ENCODE measurements at regions not wholly inside any gene's neighbourhood (a gene's known extent, or its start where the extent isn't known, plus 50 kb on each side); places are given as distances from the start of the nearest gene placed in this dataset.
"Not testable (repeated sequence)": the region's sequence is repeated elsewhere in the genome, so short reads cannot be mapped to it uniquely, and the experiment has no call there.

DNA sequence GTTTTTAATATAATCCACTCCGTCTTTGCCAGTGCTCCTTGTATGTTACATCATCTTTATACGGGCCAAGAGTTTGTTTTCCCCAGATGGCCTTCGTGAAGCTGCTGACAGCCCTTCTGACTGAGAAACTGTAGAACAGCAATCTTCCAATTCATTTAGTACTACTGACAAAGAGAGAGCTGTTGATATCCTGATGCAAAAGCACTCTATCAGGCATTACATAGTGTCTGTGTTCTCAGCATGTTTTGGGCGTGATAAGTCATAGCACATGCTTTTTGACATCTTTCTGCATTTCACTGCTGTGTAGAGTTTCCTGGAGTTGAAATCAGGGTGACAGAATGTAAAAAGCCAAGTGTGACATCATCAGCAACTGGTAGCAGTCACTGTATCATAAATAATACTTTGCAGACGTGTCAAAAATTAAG, 746.3 kb upstream of the FAM241A start:
- no peak for DNase-seq (ENCODE audit: low read depth)

- peak; percentile 1 for DNase-seq (ENCODE audit: low read depth)
Measured at GRCh38 chr4:111399623-111400022, 745.6 kb upstream of the FAM241A start.

GRCh38 chr4:111400741-111401140, 744.5 kb upstream of the FAM241A start:
- DNase-seq (ENCODE audit: low read depth) = peak; percentile 50

DNA sequence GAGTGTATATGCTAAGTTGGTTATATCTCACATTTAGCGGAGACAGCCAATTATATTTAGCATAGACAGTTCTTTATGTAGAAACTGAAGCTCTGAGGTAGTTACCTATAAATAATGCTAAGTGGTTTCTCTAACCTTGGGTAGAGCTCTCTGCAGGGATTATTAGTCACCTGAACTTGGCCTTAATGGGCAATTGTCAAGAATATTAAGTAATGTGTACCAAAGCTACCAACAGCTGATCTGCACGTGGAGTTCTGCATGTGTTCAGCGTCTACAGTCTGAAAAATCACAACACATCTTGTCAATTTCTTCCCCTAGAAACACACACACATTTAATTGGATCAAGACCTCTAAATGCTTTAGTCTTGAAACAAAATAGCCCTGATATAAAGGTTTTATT, 740.6 kb upstream of the FAM241A start:
- no peak for DNase-seq (ENCODE audit: low read depth)

DNA sequence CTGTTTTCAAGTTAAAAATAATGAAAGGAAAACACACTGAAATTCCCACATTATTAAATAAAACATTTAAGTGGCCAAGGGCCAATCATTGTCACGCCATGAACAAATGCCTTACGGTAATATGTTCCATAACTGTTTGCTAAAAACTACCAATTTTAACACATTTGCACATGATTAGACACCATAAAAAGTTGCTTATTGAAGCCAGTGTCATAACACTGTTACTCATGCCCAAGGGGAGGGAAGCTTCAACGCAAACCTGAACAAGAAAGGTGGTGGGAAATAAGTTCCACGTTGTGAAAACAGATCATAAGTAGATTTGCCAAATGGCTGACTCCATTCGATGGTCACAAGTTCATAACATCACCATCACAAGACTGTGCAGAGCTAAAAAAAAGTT, 739.3 kb upstream of the FAM241A start:
- DNase-seq (ENCODE audit: low read depth) = no peak

DNA sequence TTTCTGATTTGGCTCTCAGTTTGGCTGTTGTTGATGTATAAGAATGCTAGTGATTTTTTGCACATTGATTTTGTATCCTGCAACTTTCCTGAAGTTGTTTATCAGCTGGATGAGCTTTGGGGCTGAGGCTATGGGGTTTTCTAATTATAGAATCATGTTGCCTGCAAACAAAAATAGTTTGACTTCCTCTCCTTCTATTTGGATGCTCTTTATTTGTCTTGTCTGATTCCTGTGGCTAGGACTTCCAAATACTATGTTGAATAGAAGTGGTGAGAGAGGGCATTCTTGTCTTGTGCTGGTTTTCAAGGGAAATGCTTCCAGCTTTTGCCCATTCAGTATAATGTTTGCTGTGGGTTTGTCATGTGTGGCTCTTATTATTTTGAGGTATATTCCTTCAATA, 734.7 kb upstream of the FAM241A start:
- DNase-seq (ENCODE audit: low read depth) = no peak

DNA sequence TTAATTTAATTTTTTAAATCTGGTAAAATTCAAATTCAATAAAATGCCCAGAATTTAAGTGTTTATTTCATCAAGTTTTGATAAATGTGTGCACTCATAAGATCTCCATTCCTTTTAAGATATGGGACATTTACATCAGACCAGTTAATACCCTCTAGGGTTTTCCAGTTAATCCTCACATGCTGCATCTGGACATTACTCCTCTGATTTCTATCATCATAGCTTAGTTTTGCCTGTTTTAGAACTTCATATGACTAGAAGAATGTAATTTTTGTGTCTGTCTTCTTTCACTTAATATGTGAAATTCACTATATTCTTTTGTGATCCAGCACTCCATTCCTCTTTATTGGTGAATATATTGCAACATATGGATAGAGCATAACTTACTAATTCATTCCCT, 727.7 kb upstream of the FAM241A start:
- DNase-seq (ENCODE audit: low read depth) = no peak

- peak; percentile 5 for DNase-seq (ENCODE audit: low read depth)
Measured at GRCh38 chr4:111433441-111433840, 711.8 kb upstream of the FAM241A start.

DNA sequence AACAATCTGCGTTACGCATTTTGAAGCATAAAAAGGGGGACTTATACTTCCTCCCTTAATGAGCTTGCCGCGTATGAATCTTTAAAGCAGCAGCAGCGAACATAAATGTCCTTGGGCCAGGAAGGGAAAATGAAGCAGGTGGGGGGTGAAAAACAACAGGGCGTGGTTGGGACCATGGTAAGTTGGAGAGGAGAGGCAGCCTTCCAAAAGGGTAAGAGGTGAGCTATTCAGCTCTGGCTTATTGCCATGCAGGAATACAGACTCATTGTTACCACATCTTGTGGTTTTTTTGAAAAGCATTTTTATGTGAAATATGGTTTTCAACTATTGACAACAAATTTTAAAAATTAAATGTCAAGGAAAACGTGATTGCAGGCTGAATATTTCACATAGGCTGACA, 710.7 kb upstream of the FAM241A start:
- peak; percentile 15 for DNase-seq (ENCODE audit: low read depth)

DNA sequence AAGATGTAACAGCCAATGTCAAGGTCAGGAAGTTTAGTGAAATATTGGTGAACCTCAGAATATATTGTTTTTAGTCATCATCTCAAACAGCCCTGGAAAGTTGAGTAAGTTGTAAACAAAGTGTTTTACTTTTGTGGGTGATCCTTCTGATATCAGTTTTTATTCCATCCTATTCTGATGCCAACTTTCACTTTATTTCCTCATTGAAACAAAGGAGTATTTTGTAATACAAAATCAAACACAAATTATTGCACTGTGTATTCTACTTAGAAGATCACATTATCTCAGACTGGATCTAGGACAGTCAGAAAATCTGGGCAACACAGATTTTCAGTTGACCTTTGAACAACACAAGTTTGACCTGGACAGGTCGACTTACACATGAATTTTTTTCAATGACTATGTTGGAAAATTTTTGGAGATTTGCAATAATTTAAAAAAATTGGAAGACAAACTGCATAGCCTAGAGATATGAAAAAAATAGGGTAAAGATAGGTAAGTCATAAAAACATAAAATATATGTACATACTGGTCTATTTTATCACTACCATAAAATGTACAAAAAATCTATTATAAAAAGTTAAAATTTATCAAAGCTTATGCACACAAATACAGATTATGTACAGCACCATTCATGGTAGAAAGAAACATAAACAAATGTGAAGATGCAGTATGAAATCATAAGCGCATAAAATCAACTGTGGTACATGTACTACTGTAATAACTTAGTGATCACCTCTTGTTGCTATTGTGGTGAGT, 709.1 kb upstream of the FAM241A start:
- peak; percentile 15 for DNase-seq (ENCODE audit: low read depth)

DNA sequence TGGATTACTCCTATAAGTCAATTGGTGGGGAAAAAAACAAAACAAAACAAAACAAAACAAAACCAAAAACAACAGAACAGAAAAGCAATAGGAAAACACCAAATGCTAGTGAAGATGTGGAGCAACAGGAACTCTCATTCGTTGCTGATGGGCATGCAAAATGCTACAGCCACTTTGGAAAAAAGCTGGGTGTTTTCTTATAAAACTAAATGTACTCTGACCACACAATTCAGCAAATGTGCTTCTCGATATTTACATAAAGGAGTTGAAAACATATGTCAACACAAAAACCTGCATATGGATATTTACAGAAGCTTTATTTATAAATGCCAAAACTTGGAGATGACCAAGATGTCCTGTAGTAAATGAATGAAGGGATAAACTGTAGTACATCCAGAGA, 703.6 kb upstream of the FAM241A start:
- no peak for DNase-seq (ENCODE audit: low read depth)

DNA sequence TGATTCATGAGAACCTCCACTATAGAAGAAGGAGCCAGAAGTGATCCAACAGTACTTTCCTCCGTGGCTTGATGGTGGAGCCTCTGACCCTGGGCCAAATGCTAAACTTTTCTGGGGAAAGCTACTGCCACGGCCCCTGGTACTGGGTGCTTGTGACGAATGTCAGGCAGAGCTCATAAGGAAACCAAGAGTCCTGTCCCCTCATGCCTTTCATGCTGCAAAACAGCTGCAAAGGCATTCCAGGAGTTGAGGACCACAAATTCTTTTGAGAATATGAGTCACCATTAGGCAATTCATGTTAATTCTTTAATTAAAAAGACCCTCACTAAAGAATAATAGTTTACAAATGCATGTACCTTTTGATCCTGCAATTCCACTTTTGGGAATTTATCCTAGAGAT, 700.4 kb upstream of the FAM241A start:
- not testable (repeated sequence) for DNase-seq (ENCODE audit: low read depth)

GRCh38 chr4:111449657-111450056, 695.6 kb upstream of the FAM241A start:
- DNase-seq (ENCODE audit: low read depth) = no peak

- peak; percentile 32 for DNase-seq (ENCODE audit: low read depth)
Measured at GRCh38 chr4:111450867-111451266, 694.4 kb upstream of the FAM241A start.

DNA sequence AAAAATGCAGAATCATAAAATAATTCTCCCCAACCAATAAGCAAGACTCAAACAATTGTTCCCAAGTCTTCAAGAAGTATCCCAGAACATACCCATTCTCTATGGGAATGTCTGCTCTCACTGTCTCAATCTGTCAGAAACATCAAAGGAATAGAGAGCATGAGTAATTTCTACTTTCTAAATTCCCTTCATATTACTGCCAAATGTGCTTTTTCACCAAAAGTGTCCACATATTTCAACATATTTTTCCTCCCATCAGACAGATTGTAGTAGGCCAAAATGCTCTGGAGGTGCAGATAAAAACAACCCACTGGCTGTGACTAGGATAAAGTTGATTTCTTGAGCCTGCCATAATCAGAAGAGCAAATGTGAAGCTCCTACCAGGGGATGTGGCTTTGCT, 692.0 kb upstream of the FAM241A start:
- DNase-seq (ENCODE audit: low read depth) = no peak

GRCh38 chr4:111454961-111455360, 690.3 kb upstream of the FAM241A start:
- no peak for DNase-seq (ENCODE audit: low read depth)

- peak; percentile 31 for DNase-seq (ENCODE audit: low read depth)
Measured at GRCh38 chr4:111464251-111465045, 680.8 kb upstream of the FAM241A start.

- DNase-seq (ENCODE audit: low read depth) = peak; percentile 16
Measured at GRCh38 chr4:111466811-111467604, 678.2 kb upstream of the FAM241A start.

GRCh38 chr4:111475001-111475400, 670.3 kb upstream of the FAM241A start:
- DNase-seq (ENCODE audit: low read depth) = peak; percentile 33

DNA sequence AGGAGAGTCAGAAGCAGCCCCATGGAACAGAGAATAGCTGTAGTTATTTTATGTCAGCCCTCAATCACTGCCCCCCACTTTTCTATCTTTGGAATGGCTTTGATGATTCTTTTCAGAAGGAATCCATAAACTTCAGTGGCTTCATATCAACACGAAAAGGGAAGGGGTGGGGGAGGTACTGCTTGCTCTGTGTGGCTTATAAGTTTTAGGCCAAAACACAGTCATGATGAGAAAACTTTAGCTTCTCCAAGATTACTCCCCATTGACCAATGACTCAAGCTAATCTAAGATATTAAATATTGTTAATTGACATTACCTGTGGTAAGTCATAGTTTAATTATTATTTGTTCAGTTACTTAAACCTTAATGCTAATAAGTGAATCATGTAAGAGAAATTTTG, 669.6 kb upstream of the FAM241A start:
- DNase-seq (ENCODE audit: low read depth) = no peak

DNA sequence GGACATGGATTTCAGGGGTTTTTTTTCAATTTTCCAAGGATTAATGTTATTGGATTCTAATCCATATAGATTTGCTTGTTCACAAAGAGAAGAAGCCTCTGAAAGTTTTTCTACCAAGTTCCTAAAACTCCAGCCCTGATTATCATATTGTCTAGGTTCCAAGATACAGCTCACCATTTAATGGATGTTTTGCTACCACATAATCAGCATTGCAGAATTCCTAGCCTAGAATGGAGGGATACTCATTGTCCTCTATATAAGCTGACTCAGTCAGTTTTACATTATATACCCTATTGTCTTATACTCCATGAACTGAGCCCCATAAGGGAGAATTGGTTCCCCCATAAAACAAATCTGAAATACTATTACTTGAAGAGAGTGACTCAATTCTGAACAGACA, 664.7 kb upstream of the FAM241A start:
- no peak for DNase-seq (ENCODE audit: low read depth)

GRCh38 chr4:111483375-111484169, 661.7 kb upstream of the FAM241A start:
- no peak for DNase-seq (ENCODE audit: low read depth)

Data from M059J (cell line).